ENCODE measurements at regions not wholly inside any gene's neighbourhood (a gene's known extent, or its start where the extent isn't known, plus 50 kb on each side); places are given as distances from the start of the nearest gene placed in this dataset.
A peak's percentile ranks its signal among the peaks of the same experiment; 100 is the strongest.
"Not testable (repeated sequence)": the region's sequence is repeated elsewhere in the genome, so short reads cannot be mapped to it uniquely, and the experiment has no call there.

DNA sequence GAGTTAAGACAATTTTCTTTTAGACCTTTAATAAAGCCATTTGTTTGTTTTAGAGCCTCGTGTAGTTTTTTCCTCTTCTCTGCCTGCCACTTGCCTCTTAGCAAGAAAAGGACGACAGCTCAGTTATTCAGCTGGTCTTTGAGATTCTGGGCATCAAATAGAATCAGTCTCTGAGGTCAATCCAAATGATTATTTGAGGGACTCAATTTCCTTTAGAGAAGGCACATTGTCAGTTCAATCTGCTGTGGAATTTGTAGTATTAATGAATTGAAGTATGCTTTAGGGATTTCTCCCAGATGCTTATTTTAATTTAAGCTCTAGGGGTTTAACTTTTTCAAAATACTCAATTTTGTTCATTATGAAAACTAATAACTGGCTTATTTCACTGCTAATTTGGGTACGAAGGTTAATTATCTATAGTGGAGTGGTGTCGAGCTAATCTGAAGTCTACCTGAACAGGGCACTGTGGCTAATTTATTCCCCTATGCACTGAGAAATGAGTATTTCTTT is 841.2 kb upstream of the AUTS2 start:
- DNase-seq (ENCODE audit: low spot score) = no peak

DNA sequence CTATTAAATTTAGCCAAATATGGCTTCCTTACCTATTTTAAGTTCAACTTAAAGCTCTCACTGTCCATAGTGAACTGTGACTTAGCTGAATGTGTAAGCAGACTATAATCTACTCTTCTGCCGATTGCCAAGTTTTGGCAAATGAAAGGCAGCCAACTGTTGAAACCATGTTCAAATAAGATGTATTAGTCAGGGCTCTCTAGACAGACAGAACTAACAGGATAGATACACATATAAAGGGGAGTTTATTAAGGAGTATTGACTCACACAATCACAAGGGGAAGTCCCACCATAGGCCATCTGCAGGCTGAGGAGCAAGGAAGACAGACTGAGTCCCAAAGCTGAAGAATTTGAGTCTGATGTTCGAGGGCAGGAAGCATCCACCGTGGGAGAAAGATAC is 837.7 kb upstream of the AUTS2 start:
- no peak for DNase-seq (ENCODE audit: low spot score)

DNA sequence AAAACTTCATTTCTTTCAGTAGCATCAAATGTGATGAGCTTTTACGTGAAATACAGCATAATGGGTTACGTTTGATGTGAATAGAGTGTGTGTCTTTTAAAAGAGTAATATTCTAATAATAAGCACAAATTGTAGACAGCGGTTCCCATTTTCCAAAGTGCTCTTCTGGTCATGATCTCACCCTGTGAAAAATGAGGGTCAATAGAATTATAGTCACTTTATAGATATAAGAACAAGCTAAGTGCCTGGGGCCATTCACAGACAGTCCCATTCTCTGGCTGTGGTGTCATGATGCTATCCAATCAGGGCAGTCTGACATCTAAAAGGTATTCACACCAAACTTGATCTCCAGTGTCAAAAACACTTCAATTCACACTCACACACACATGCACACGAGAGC is 830.8 kb upstream of the AUTS2 start:
- DNase-seq (ENCODE audit: low spot score) = no peak

DNA sequence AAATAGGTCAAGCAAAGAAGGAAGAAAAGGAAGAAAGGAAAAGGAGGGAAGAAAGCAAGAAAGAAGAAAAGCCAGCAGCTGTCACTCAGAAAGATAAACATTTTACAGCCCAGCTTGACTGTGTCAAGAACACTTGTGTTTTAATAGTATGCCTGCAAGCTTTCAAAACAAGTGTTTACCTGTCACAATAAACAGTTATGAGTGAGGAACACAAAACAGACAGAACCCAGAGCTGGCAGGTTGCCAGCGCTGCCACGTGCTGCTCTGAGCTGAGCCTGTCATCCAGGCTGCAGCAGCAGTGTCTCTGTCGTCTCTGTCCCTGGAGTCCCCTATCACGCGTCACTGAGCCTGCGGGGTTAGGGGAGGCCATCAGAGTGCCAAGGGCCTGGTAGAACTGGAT is 827.6 kb upstream of the AUTS2 start:
- peak; percentile 16 for DNase-seq (ENCODE audit: low spot score)

DNA sequence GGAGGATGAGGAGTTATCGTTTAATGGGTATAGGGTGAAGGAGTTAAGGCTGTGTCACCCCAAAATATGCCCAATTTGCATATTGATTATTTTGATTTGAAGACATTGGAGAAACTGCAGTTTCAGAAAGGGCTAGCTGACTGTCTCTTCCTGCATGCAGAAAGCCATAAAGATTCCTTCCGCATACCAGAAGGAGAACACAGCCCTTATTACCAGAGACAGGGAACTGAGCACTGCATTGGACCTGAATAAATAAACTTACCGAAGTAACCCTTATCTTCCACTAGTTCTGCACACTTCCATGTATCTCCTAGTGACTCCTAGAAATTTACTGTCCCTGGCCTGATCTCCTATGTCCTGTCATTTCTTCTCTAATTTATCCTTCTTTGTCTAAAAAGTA is 821.9 kb upstream of the AUTS2 start:
- no peak for DNase-seq (ENCODE audit: low spot score)

DNA sequence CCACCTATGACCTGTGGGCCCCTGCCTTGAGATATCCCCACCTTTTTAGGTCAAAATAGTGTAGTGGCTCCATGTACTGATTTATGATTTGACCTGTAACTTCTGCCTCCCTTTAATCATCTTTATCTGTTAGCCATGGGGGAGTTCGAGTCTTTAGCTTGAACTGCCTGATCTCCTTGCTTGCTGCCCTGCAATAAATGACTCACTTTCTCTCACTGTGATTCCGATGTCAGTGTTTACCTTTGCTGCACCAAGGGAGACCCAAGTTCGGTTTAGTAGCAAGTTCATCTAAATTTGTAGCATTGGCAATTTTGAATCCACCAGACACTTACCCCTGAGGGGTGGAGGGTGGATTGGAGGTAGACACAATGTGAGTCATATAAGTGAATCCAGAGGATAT is 814.6 kb upstream of the AUTS2 start:
- no peak for DNase-seq (ENCODE audit: low spot score)

DNA sequence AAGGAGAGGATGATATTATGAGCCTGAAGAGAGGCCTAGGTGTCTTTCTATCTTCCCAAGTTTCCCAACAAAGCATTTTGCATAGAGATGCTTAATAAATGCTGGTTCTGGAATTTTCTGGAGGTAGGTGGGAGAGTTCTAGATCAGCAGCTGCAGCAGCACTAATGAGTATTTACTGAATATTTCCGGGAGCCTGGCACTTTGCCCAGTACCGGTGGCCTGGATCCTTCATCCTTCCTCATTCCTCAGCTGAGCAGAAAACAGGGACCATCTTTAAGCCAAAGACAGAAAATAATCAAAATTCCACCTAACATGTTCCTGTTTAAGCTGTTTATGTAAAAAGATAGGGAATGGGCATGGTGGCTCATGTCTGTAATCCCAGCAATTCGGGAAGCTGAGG is 813.2 kb upstream of the AUTS2 start:
- no peak for DNase-seq (ENCODE audit: low spot score)

DNA sequence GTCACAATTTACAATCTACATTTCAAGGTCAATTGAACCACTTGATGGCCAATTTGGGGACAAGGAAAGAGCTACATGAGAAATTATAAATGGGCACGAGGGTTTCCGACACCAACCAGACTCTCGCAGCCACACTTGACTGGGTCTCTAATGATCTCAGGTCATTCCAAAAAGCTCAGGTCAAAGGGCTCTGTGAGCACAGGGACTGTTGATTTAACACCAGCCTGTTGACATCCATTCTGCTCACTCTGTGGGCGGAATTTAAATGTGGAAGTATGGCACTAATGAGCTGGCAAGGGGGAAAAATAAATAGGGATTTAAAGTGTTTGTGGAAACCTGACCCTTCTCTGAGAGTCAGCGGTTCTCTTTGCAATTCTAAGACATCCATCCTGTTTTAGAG is 810.7 kb upstream of the AUTS2 start:
- no peak for DNase-seq (ENCODE audit: low spot score)

DNA sequence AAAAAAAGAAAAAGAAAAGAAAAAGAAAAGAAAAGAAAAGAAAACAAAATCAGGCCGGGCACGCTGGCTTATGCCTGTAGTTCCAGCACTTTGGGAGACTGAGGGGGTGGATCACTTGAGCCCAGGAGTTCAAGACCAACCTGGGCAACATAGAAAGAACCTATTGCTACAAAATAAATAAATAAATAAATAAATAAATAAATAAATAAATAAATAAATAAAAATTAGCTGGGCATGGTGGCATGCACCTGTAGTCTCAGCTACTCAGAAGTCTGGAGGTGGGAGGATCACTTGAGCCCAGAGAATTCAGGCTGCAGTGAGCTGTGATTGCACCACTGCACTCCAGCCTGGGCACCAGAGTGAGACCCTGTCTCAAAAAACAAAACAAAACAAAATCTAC is 809.7 kb upstream of the AUTS2 start:
- not testable (repeated sequence) for DNase-seq (ENCODE audit: low spot score)

DNA sequence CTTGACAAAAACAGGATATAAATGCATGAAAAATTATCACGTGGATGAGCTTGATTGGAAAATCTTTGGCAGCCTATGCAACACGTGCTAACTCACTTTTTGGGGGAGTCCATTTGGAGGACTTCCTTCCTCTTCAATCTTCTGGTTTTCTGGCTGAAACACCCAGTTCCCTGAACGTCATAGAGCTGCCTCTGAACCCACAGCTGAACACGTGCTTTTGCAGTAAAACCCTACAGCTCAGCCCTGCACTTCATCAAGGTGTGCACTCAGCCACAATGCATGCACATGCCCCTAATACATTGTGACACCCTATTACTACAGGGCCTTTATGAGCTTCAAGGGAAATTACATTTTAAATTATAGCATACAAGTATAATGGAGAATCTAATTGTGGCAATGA is 808.7 kb upstream of the AUTS2 start:
- no peak for DNase-seq (ENCODE audit: low spot score)

DNA sequence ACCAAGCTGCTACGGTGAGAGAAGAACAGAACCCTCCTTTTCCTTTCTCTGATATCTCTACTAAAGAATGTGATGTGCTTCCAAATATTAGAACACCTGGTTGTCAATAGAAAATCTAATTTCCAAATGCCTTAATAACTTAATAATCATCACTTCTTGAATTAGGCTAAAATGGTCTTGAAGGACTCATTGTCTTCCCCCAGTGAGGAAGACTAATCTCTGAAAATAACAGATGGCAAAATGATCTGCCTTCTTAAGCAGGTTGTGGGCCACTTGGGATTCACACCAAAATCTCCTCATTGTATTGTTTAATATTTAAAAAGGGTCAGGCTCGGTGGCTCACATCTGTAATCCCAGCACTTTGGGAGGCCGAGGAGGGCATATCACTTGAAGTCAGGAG is 805.9 kb upstream of the AUTS2 start:
- DNase-seq (ENCODE audit: low spot score) = no peak

DNA sequence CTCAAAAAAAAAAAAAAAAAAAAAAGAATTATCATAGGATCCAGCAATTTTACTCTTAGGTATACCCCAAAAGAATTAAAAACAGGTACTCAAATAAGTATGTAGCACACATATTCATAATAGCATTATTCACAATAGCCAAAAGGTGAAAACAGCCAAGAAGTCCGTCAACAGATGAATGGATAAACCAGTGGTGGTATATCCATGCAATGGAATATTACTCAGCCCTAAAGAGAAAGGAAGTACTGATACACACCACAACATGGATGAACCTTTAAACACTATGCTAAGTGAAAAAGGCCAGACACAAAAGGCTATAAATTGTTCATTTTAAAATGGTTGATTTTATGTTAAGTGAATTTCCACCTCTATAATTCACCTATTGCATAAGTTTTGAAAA is 804.8 kb upstream of the AUTS2 start:
- DNase-seq (ENCODE audit: low spot score) = no peak

DNA sequence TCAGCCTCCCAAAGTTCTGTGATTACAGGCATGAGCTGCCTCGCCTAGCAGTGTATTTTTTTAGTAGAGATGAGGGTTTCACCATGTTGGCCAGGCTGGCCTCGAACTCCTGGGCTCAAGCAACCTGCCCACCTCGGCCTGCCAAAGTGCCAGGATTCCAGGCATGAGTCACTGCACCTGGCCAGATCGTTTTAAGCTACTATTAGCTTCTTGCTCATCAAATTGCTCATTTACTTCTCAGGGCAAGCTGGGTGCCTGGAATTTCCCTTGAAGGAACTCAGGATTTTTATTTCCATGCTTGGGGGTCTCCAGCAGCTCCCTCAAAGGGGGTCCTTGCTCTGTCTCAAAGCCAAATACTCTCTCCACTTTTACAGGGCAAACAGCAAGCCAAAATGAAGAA is 798.0 kb upstream of the AUTS2 start:
- no peak for DNase-seq (ENCODE audit: low spot score)

DNA sequence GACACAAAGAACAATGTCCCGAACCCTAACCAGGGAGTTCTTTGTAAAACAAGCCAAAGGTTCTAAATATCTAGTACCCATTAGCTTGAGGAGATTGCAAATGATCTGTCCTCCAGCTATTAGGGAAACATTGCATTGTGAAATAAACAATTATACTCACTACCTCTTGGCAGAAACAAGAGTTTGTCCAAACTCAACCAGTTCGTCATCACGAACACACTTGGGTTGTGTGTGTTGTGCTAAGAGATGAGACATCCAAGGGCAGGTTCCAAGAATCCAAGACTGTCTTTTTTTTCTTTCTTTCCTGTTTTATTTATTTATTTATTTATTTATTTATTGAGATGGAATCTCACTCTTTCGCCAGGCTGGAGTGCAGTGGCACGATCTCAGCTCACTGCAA is 793.1 kb upstream of the AUTS2 start:
- DNase-seq (ENCODE audit: low spot score) = no peak

DNA sequence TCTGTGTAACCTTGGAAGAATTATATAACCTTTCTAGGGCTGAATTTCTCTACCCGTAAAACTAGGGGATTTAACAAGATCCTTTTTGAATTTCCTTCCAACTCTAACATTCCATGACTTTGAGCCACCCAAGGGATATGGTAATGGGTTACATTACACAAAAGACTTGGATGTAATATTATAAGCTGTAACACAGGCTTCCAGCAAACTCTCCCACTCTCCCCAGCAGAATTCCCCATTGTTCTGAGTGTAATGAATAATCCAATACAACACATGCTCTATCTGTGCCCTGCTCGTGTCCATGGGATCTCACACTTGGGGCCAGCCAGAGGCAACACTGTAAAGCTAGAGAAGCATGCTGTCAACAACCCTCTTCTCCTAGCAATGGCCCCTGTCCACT is 790.6 kb upstream of the AUTS2 start:
- DNase-seq (ENCODE audit: low spot score) = no peak

DNA sequence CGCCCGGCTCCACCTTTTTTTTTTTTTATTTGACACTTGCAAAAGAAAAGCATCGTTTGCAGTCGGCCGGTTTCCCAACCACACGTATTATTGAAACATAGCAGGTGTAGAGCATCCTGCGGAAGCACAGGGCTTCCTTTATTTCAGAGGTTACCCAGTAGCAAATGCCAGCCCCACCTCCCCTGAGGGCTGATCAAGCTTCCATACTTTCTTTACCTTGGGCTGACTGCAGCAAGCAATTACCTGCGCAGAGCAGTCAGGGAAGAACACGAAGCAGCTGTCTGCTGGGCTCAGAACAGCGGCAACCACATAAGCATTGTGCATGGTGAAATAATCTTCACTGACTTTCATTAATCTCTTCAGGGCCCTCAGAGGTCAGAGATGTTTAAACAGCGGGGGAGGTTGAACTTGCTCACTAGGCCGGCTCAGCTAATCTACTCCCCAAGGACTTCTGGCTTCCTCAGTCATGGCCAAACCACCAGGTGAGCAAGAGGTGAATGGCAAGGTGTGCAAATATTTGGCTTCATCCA is 784.7 kb upstream of the AUTS2 start:
- no peak for DNase-seq (ENCODE audit: low spot score)

DNA sequence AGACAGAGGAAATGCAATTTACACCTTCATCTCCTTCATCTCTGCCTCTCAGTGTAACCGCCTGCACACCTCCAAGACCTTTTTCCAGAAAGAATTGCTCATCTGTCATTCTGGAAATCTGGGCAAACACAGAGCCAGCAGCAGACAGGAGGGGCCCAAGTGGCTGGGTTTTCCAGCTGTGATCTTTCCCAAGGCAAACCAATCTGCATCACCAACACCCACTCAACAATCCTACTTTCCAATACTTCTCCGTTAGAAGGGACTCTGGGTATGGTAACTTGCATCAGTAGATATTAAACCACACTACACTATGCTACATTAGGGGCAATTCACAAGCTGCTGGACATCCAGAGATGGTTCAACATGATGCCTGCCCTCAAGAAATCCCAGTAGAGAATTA is 781.8 kb upstream of the AUTS2 start:
- no peak for DNase-seq (ENCODE audit: low spot score)

DNA sequence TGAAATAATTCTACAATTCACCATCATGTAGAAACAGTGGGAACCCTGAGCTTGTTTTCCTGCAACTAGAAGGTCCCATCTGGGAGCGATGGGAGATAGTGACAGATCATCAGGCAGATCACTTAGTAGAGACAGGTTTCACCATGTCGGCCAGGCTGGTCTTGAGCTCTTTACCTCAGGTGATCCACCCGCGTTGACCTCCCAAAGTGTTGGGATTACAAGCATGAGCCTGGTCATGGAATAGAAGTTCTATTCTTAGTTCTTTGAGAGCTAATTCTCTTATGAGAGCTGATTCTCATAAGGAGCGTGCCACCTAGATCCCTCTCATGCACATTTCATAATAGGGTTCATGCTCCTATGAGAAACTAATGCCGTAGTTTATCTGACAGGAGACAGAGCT is 778.0 kb upstream of the AUTS2 start:
- DNase-seq (ENCODE audit: low spot score) = no peak

DNA sequence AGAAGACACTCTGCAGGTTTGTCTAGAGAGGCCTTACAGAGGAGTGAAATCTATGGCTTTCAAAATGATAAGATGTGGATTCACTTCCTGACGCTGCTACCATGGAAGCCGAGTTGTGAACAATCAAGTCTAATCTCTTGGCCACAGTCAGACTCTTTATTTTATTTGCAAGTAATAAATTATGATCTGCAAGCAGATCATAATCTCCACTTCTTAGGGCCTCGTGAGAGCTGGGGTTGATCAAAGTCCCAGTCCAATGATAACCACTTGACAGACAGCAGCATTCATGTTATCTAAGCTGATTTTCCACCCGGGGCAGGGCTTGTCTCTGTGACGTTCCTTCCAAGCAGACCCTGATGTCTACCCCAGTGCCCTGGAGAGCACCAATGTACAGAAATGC is 776.4 kb upstream of the AUTS2 start:
- DNase-seq (ENCODE audit: low spot score) = no peak

DNA sequence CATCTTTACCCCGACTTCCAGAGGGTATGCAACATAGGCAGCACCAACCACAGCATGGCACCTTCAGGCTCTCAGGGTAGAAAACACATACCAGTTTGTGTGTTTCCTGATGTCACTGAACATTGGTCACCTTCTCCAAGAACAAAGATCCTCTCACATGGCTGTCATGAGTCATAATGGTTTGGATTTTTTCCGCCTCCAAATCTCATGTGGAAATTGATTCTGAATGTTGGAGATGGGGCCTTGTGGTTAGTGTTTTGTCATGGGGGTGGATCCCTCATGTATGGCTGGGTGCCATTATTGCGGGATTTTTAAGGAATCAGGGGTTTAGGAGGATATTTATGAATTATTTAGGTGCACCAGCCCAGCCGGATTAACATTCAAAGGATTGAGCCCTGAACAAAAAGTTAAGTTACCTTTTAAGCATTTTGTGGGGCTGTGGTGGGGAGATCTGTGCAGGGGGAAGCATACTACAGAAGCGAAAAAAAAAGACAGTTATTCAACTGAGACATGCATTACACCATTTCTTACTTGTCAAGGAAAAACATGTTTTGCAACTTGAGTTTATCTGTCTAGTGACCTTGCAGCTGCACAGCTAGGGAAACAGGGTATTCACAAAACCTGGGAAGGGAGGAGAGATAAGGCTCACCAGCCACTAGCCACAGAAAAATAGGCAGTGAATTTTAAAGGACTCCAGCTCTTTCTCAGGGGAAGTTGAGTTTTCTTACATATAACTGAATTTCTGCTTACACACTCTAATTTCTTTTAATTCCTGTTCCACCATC is 774.1 kb upstream of the AUTS2 start:
- no peak for DNase-seq (ENCODE audit: low spot score)

DNA sequence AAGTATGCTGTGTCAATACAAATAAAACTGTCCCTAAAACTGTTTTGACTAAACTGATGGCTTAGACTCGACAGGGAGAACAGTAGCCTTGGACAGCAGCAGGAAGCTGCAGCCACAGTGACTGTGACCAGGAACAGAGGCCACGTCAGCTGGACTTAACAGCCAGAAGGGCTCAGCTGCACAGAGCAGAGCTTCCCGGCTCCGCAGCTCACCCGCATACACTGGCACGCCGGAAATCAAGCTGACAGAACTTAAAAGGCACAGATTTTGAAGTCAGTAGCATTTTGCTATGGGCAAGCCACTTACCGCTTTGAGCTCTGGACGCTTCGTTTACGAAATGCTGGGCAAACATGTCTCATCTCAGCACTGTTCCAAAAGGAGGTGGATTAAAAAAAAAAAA is 769.7 kb upstream of the AUTS2 start:
- DNase-seq (ENCODE audit: low spot score) = no peak

DNA sequence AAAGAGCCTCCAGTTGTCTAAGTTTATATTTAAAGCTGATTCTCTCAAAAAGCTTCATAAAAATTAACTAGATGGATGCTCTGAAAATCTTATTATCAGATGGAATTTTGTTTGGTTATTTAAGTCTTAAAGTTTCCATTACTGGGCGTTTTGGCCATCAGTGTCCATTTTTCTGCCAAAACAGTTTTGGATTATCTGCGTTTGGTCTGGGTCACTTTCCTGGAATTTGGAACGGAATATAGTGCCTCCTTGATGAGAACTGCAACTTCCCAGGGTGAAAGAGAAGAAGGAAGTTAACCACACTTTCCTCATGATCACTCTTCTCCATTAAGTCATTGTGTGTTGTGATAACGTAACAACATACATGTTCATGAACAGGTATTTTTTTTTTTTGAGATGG is 764.9 kb upstream of the AUTS2 start:
- no peak for DNase-seq (ENCODE audit: low spot score)

DNA sequence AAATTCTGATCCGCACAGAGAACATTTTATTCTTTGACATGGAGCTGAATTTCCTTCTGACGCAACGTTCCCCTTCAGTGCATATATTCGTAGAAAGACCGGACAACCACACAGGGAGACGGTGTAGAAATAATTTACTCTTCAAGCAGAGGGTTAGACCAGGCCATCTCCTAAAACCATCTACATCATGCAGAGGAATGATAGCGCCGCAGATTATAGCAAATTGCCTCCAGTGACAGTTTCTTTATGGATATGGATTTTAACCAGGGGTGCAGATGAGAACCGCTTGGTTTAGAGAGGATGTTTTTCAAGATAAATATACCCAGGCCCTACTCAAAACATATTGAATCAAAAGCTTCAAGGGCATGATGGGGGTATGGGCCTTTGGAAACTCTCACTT is 759.3 kb upstream of the AUTS2 start:
- DNase-seq (ENCODE audit: low spot score) = no peak

DNA sequence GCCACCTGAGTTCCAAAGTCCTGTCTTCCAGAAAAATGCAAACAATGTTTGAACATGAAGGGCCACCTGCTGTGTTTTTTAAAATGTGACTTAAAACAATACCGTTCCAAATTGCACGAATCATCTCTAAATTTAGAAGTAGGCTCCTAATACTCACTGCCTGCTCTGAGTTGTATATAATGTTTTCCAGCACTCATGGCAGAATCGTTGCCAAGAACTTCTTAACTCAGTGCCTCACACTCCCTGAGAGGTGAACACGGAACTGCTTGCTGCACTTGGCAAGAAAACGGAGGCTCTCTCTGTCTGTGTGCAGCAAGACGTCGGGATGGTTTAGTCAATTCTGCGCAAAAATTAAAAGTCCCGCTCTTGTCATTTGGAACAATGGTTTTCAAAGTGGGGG is 757.3 kb upstream of the AUTS2 start:
- no peak for DNase-seq (ENCODE audit: low spot score)
